HepG2 (cell line): ENCODE measurements at regions not wholly inside any gene's neighbourhood (a gene's known extent, or its start where the extent isn't known, plus 50 kb on each side); places are given as distances from the start of the nearest gene placed in this dataset.

Experiments
- ATF2 ChIP-seq: sonication (generic); formaldehyde crosslinking; IDR thresholded peaks from 2 replicates; pipeline ENCODE4 v1.4.0; 2020; ENCODE audit warnings: missing genetic modification reagents
- CHD2 ChIP-seq: IDR thresholded peaks from 2 replicates; pipeline ENCODE4 v1.6.1; 2011; ENCODE audit warnings: low read depth, low read length, improper control_type of control experiment
- CTCF ChIP-seq: sonication (generic); formaldehyde crosslinking; IDR thresholded peaks from 2 replicates; pipeline ENCODE4 v1.5.0; 2020; ENCODE audit warnings: mild to moderate bottlenecking, missing genetic modification reagents, moderate library complexity
- E2F1 ChIP-seq: sonication (generic); formaldehyde crosslinking; IDR thresholded peaks from 2 replicates; pipeline ENCODE4 v1.5.0; 2020; ENCODE audit warnings: missing genetic modification reagents
- ELF3 ChIP-seq: IDR thresholded peaks from 2 replicates; pipeline ENCODE4 v1.6.1; 2016; ENCODE audit warnings: missing genetic modification reagents, missing compliant biosample characterization
- EZH2 ChIP-seq: conservative IDR thresholded peaks from 2 replicates; pipeline ENCODE4 v1.6.1; 2012; ENCODE audit warnings: mild to moderate bottlenecking, low read depth, low read length, moderate library complexity
- FOXA3 ChIP-seq: IDR thresholded peaks from 2 replicates; pipeline ENCODE4 v1.6.1; 2016; ENCODE audit warnings: missing genetic modification reagents, missing compliant biosample characterization
- HMGXB4 ChIP-seq, 2 experiments: sonication (generic) in 1 of 2; formaldehyde crosslinking in 1 of 2; IDR thresholded peaks; 2 replicates each; pipeline versions ENCODE4 v1.4.0 to v1.6.1; 2018 to 2020; ENCODE audit warnings: missing genetic modification reagents in 2 of 2, borderline replicate concordance in 1 of 2, low read depth in 1 of 2, mild to moderate bottlenecking in 1 of 2, missing biosample characterization in 1 of 2
- KDM5A ChIP-seq: fragments of 200-600 bp; sonication (generic); IDR thresholded peaks from 2 replicates; pipeline ENCODE4 v1.7.0; 2018; ENCODE audit warnings: antibody characterized with exemption, mild to moderate bottlenecking, low read length, borderline replicate concordance
- NFRKB ChIP-seq: fragments of 450-650 bp; IDR thresholded peaks from 2 replicates; pipeline ENCODE4 v1.6.1; 2017
- POLR2A ChIP-seq, 2 experiments: IDR thresholded peaks; 2 replicates each; pipeline ENCODE4 v1.6.1; 2011; ENCODE audit warnings: low read depth in 2 of 2, low read length in 2 of 2, mild to moderate bottlenecking in 1 of 2, moderate library complexity in 1 of 2; ENCODE audit not compliant: insufficient read depth in 1 of 2
- TCF7 ChIP-seq: sonication (generic); IDR thresholded peaks from 2 replicates; pipeline ENCODE4 v1.6.1; 2016; ENCODE audit warnings: antibody characterized with exemption, low read depth
- ZFP36L1 ChIP-seq: sonication (generic); formaldehyde crosslinking; IDR thresholded peaks from 2 replicates; pipeline ENCODE4 v1.8.0; 2022; ENCODE audit warnings: mild to moderate bottlenecking, missing genetic modification reagents, moderate library complexity
- ZNF451 ChIP-seq: sonication (generic); formaldehyde crosslinking; IDR thresholded peaks from 2 replicates; pipeline ENCODE4 v1.5.0; 2020; ENCODE audit warnings: mild to moderate bottlenecking, missing genetic modification reagents

GRCh38 chr10:133013463-133013862 lies 71.1 kb upstream of the CFAP46 start:
- TF ChIP-seq KDM5A, result no peak
- no peak for TF ChIP-seq FOXA3
- no peak for TF ChIP-seq POLR2A (IDR thresholded peaks at IDR 0.05; ENCODE audit: insufficient read depth in 1 of 2, low read depth in 2 of 2, low read length in 2 of 2)
- no peak for TF ChIP-seq ZNF451
- no peak for TF ChIP-seq CTCF
- TF ChIP-seq TCF7, result no peak
- TF ChIP-seq HMGXB4 (CRISPR knock-in tag; IDR thresholded peaks at IDR 0.05; ENCODE audit: borderline replicate concordance in 1 of 2, low read depth in 1 of 2), result no peak
- TF ChIP-seq ELF3 (CRISPR knock-in tag), result no peak
- no peak for TF ChIP-seq ZFP36L1 (CRISPR knock-in tag)
- TF ChIP-seq NFRKB, result no peak
- no peak for TF ChIP-seq ATF2 (CRISPR knock-in tag)
- no peak for TF ChIP-seq CHD2
- no peak for TF ChIP-seq EZH2
- no peak for TF ChIP-seq E2F1 (CRISPR knock-in tag)
